ENCODE measurements at regions not wholly inside any gene's neighbourhood (a gene's known extent, or its start where the extent isn't known, plus 50 kb on each side); places are given as distances from the start of the nearest gene placed in this dataset.
"Not testable (repeated sequence)": the region's sequence is repeated elsewhere in the genome, so short reads cannot be mapped to it uniquely, and the experiment has no call there.

DNA sequence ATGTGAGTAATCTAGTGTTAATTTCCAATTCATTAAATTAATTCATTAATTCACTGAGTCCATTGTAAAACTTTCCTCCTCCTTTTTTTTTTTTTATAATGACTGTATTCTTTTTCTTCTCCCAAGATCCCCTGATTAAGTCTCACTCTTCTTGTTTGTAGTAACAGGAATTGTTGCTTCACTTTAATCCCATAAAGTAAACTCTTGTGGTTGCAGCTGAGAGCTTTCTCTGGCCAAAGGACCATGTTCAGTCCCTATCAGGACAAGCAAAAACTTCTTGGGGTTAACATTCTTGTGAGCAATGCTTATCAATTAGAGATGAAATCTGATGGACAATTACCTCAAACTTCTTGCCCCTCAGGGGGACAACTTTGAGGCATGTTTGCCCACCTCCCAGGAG, 400.2 kb upstream of the SPHKAP start:
- H3K27ac ChIP-seq (ENCODE audit: low read length, poor library complexity, severe bottlenecking), result no peak overlapping the region
- no peaks in the 10 kb centered on the region for H3K79me1 ChIP-seq (replicated peaks; ENCODE audit: low read length, poor library complexity, severe bottlenecking)
- H4K91ac ChIP-seq (ENCODE audit: low read length), result no peak overlapping the region
- no peak overlapping the region for H2BK12ac ChIP-seq (ENCODE audit: low read length in 2 of 2)
- H3K4me2 ChIP-seq (ENCODE audit: low read length, poor library complexity, severe bottlenecking), result no peak overlapping the region
- no peaks in the 10 kb centered on the region for H3K27me3 ChIP-seq (ENCODE audit: control insufficient read depth in 1 of 2, insufficient read depth in 1 of 2, low read length in 2 of 2)
- no peak for DNase-seq
- H3K4ac ChIP-seq (ENCODE audit: low read depth in 1 of 2, low read length in 2 of 2), result no peak overlapping the region
- H3K36me3 ChIP-seq (ENCODE audit: control insufficient read depth in 1 of 2, insufficient read depth in 2 of 2, low read depth in 1 of 2, low read length in 2 of 2), result no peaks in the 10 kb centered on the region
- no peak overlapping the region for H3K23ac ChIP-seq (ENCODE audit: low read length in 2 of 2)
- H3K9me3 ChIP-seq (ENCODE audit: control insufficient read depth, low read length), result no peaks in the 10 kb centered on the region
- no peak overlapping the region for H3K4me3 ChIP-seq (ENCODE audit: insufficient read depth in 1 of 2, low read depth in 1 of 2, low read length in 2 of 2)
- H2AK5ac ChIP-seq (ENCODE audit: low read length, severe bottlenecking), result no peak overlapping the region
- no peak overlapping the region for H2BK15ac ChIP-seq (ENCODE audit: low read depth, poor library complexity, severe bottlenecking)
- no peak overlapping the region for H3K14ac ChIP-seq (ENCODE audit: low read length in 2 of 2)
- H3K18ac ChIP-seq (ENCODE audit: low read depth in 1 of 2, low read length in 2 of 2), result no peak overlapping the region
- H2AFZ ChIP-seq (ENCODE audit: low read depth, low read length), result no peak overlapping the region
- H4K8ac ChIP-seq (ENCODE audit: low read length), result no peak overlapping the region
- no peak overlapping the region for H3K9ac ChIP-seq (ENCODE audit: low read length)
- H3K4me1 ChIP-seq (ENCODE audit: control insufficient read depth, insufficient read depth, low read depth, low read length), result no peaks in the 10 kb centered on the region
- no peak overlapping the region for H2BK5ac ChIP-seq (ENCODE audit: low read depth, low read length, poor library complexity, severe bottlenecking)
- H2BK120ac ChIP-seq (ENCODE audit: low read depth, low read length), result no peak overlapping the region

DNA sequence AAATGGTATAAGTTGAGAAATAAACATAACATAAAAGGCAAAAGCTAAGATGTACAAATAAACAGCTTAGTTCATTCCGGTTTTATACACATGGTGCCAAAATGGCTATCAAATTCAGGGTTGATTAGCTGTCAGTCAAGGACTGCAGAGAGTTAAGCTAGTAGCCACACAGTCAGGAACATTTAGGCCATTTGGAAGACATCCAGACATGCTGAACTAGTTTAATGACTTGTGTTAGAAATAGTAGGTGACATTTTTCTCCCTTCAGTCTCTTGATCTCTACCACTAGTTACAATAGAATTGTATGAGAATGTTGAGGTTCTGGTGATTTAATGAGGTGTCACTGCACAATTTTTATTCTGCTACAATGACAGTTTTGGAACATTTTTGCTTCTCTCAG, 394.4 kb upstream of the SPHKAP start:
- no peak overlapping the region for H2BK12ac ChIP-seq (ENCODE audit: low read length in 2 of 2)
- no peak overlapping the region for H3K23ac ChIP-seq (ENCODE audit: low read length in 2 of 2)
- H3K14ac ChIP-seq (ENCODE audit: low read length in 2 of 2), result no peak overlapping the region
- H2BK5ac ChIP-seq (ENCODE audit: low read depth, low read length, poor library complexity, severe bottlenecking), result no peak overlapping the region
- no peak overlapping the region for H3K4ac ChIP-seq (ENCODE audit: low read depth in 1 of 2, low read length in 2 of 2)
- no peak overlapping the region for H2AK5ac ChIP-seq (ENCODE audit: low read length, severe bottlenecking)
- H3K4me2 ChIP-seq (ENCODE audit: low read length, poor library complexity, severe bottlenecking), result no peak overlapping the region
- H4K8ac ChIP-seq (ENCODE audit: low read length), result no peak overlapping the region
- no peak for DNase-seq
- no peak overlapping the region for H3K9ac ChIP-seq (ENCODE audit: low read length)
- H3K36me3 ChIP-seq (ENCODE audit: control insufficient read depth in 1 of 2, insufficient read depth in 2 of 2, low read depth in 1 of 2, low read length in 2 of 2), result no peaks in the 10 kb centered on the region
- no peak overlapping the region for H2BK120ac ChIP-seq (ENCODE audit: low read depth, low read length)
- no peak overlapping the region for H4K91ac ChIP-seq (ENCODE audit: low read length)
- H3K18ac ChIP-seq (ENCODE audit: low read depth in 1 of 2, low read length in 2 of 2), result no peak overlapping the region
- H3K27me3 ChIP-seq (ENCODE audit: control insufficient read depth in 1 of 2, insufficient read depth in 1 of 2, low read length in 2 of 2), result no peaks in the 10 kb centered on the region
- no peak overlapping the region for H3K27ac ChIP-seq (ENCODE audit: low read length, poor library complexity, severe bottlenecking)
- no peak overlapping the region for H2AFZ ChIP-seq (ENCODE audit: low read depth, low read length)
- H3K79me1 ChIP-seq (replicated peaks; ENCODE audit: low read length, poor library complexity, severe bottlenecking), result no peaks in the 10 kb centered on the region
- no peaks in the 10 kb centered on the region for H3K4me1 ChIP-seq (ENCODE audit: control insufficient read depth, insufficient read depth, low read depth, low read length)
- H3K9me3 ChIP-seq (ENCODE audit: control insufficient read depth, low read length), result no peaks in the 10 kb centered on the region
- H2BK15ac ChIP-seq (ENCODE audit: low read depth, poor library complexity, severe bottlenecking), result no peak overlapping the region
- H3K4me3 ChIP-seq (ENCODE audit: insufficient read depth in 1 of 2, low read depth in 1 of 2, low read length in 2 of 2), result no peak overlapping the region
- WGBS, result 83% methylated on average over 1 of the region's 1 CpG

DNA sequence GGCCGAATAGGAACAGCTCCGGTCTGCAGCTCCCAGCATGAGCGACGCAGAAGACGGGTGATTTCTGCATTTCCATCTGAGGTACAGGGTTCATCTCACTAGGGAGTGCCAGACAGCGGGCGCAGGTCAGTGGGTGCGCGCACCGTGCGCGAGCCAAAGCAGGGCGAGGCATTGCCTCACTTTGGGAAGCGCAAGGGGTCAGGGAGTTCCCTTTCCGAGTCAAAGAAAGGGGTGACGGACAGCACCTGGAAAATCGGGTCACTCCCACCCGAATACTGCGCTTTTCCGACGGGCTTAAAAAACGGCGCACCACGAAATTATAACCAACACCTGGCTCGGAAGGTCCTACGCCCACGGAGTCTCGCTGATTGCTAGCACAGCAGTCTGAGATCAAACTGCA, 386.8 kb upstream of the SPHKAP start:
- H3K4me3 ChIP-seq (ENCODE audit: insufficient read depth in 1 of 2, low read depth in 1 of 2, low read length in 2 of 2); H2AFZ ChIP-seq (ENCODE audit: low read depth, low read length); H3K23ac ChIP-seq (ENCODE audit: low read length in 2 of 2); H3K36me3 ChIP-seq (ENCODE audit: control insufficient read depth in 1 of 2, insufficient read depth in 2 of 2, low read depth in 1 of 2, low read length in 2 of 2); H3K9me3 ChIP-seq (ENCODE audit: control insufficient read depth, low read length); H3K27ac ChIP-seq (ENCODE audit: low read length, poor library complexity, severe bottlenecking); H2BK15ac ChIP-seq (ENCODE audit: low read depth, poor library complexity, severe bottlenecking); H4K8ac ChIP-seq (ENCODE audit: low read length); H3K4me2 ChIP-seq (ENCODE audit: low read length, poor library complexity, severe bottlenecking); H3K4ac ChIP-seq (ENCODE audit: low read depth in 1 of 2, low read length in 2 of 2); DNase-seq; H2BK120ac ChIP-seq (ENCODE audit: low read depth, low read length); H2BK5ac ChIP-seq (ENCODE audit: low read depth, low read length, poor library complexity, severe bottlenecking); H3K4me1 ChIP-seq (ENCODE audit: control insufficient read depth, insufficient read depth, low read depth, low read length); H3K18ac ChIP-seq (ENCODE audit: low read depth in 1 of 2, low read length in 2 of 2); H3K14ac ChIP-seq (ENCODE audit: low read length in 2 of 2); H2BK12ac ChIP-seq (ENCODE audit: low read length in 2 of 2); H2AK5ac ChIP-seq (ENCODE audit: low read length, severe bottlenecking); H3K79me1 ChIP-seq (replicated peaks; ENCODE audit: low read length, poor library complexity, severe bottlenecking); H3K9ac ChIP-seq (ENCODE audit: low read length); H3K27me3 ChIP-seq (ENCODE audit: control insufficient read depth in 1 of 2, insufficient read depth in 1 of 2, low read length in 2 of 2); H4K91ac ChIP-seq (ENCODE audit: low read length): not testable (repeated sequence)
- 89% methylated on average over 26 of the region's 28 CpGs for WGBS

DNA sequence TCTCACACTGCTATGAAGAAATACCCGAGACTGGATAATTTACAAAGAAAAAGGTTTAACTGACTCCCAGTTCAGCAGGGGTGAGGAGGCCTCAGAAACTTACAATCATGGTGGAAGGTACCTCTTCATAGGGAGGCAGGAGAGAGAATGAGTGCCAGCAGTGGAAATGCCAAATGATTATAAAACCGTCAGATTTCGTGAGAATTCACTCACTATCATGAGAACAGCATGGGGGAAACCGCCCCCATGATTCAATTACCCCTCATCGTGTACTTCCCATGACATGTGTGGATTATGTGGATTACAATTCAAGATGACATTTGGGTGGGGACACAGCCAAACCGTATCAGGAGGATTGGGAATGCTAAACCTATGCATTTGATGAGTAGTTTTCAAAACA, 380.3 kb upstream of the SPHKAP start:
- Histone ChIP-seq H2BK12ac (ENCODE audit: low read length in 2 of 2) (no peak overlapping the region), H3K14ac (ENCODE audit: low read length in 2 of 2) (no peak overlapping the region), H4K91ac (ENCODE audit: low read length) (no peak overlapping the region), H3K4me3 (ENCODE audit: insufficient read depth in 1 of 2, low read depth in 1 of 2, low read length in 2 of 2) (no peak overlapping the region), H3K9ac (ENCODE audit: low read length) (no peak overlapping the region), H3K18ac (ENCODE audit: low read depth in 1 of 2, low read length in 2 of 2) (no peak overlapping the region), H3K9me3 (ENCODE audit: control insufficient read depth, low read length) (no peaks in the 10 kb centered on the region), H3K27ac (ENCODE audit: low read length, poor library complexity, severe bottlenecking) (no peak overlapping the region), H4K8ac (ENCODE audit: low read length) (no peak overlapping the region), H2BK120ac (ENCODE audit: low read depth, low read length) (no peak overlapping the region), H3K27me3 (ENCODE audit: control insufficient read depth in 1 of 2, insufficient read depth in 1 of 2, low read length in 2 of 2) (no peaks in the 10 kb centered on the region), H3K79me1 (replicated peaks; ENCODE audit: low read length, poor library complexity, severe bottlenecking) (no peaks in the 10 kb centered on the region), H3K4ac (ENCODE audit: low read depth in 1 of 2, low read length in 2 of 2) (no peak overlapping the region), H3K4me1 (ENCODE audit: control insufficient read depth, insufficient read depth, low read depth, low read length) (no peaks in the 10 kb centered on the region), H2BK15ac (ENCODE audit: low read depth, poor library complexity, severe bottlenecking) (no peak overlapping the region), H3K4me2 (ENCODE audit: low read length, poor library complexity, severe bottlenecking) (no peak overlapping the region), H3K23ac (ENCODE audit: low read length in 2 of 2) (no peak overlapping the region), H2BK5ac (ENCODE audit: low read depth, low read length, poor library complexity, severe bottlenecking) (no peak overlapping the region), H2AFZ (ENCODE audit: low read depth, low read length) (no peak overlapping the region), H2AK5ac (ENCODE audit: low read length, severe bottlenecking) (no peak overlapping the region), H3K36me3 (ENCODE audit: control insufficient read depth in 1 of 2, insufficient read depth in 2 of 2, low read depth in 1 of 2, low read length in 2 of 2) (no peaks in the 10 kb centered on the region)
- DNase-seq, result no peak
- WGBS, result 79% methylated on average over 5 of the region's 6 CpGs

Data from mesenchymal stem cell (in vitro differentiated cells and primary cell).